Stomach (tissue), 8 donors: ENCODE measurements at regions not wholly inside any gene's neighbourhood (a gene's known extent, or its start where the extent isn't known, plus 50 kb on each side); places are given as distances from the start of the nearest gene placed in this dataset.

ENCODE experiments used
- DNase-seq, 2 donors: peaks; one replicate each; pipeline versions ENCODE4 v3.0.0 to v3.0.0-alpha.2; 2013 to 2019
- H3K27ac ChIP-seq, 5 donors: fragments of 200-600 bp in 4 of 5; sonication (generic) in 4 of 5; one replicate each; pipeline ENCODE4 v1.5.1; 2013 to 2019; ENCODE audit warnings: mild to moderate bottlenecking in 1 of 5, moderate library complexity in 1 of 5
- H3K27me3 ChIP-seq, 3 donors: fragments of 200-600 bp; sonication (generic); one replicate each; pipeline ENCODE4 v1.5.1; 2017 to 2019; ENCODE audit warnings: mixed run types in 1 of 3
- H3K36me3 ChIP-seq, 4 donors: fragments of 200-600 bp; sonication (generic); 1 replicate in 3 of 4; 2 replicates in 1 of 4; pipeline ENCODE4 v1.5.1; 2016 to 2019
- H3K4me1 ChIP-seq, 4 donors: fragments of 200-600 bp; sonication (generic); one replicate each; pipeline ENCODE4 v1.5.1; 2016 to 2019
- H3K4me3 ChIP-seq, 4 donors: fragments of 200-600 bp; sonication (generic) in 3 of 4; one replicate each; pipeline ENCODE4 v1.5.1; 2016 to 2019; ENCODE audit warnings: mild to moderate bottlenecking in 1 of 4
- H3K9me3 ChIP-seq, 4 donors: fragments of 200-600 bp; sonication (generic); one replicate each; pipeline ENCODE4 v1.5.1; 2016 to 2019
- EP300 ChIP-seq: sonication (generic); formaldehyde crosslinking; IDR thresholded peaks from one replicate; pipeline ENCODE4 v1.6.1; 2017; ENCODE audit warnings: antibody characterized with exemption
- POLR2A ChIP-seq, 4 donors: fragments of 450-650 bp; IDR thresholded peaks; one replicate each; pipeline ENCODE4 v1.6.1; 2016; ENCODE audit warnings: antibody characterized with exemption in 4 of 4, control low read depth in 2 of 4, mild to moderate bottlenecking in 1 of 4, moderate library complexity in 1 of 4
- POLR2AphosphoS5 ChIP-seq, 3 donors: sonication (generic); formaldehyde crosslinking; IDR thresholded peaks; one replicate each; pipeline ENCODE4 v1.6.1; 2016; ENCODE audit warnings: antibody characterized with exemption in 3 of 3
- WGBS, 5 donors: extraction: QIAGEN DNeasy Blood & Tissue Kit in 3 of 5; methylation state at CpG; one replicate each; pipeline versions ENCODE4 v1.1.5 to v1.1.7; 2013 to 2018; 5-methylcytosine and 5-hydroxymethylcytosine counted together
- intact Hi-C: fragments of 100-400 bp; cut with DNase I; formaldehyde crosslinking; loops from one replicate; pipeline ENCODE4 v1.15.1; 2023; ENCODE audit warnings: low total_unique reads
- TF ChIP-seq, protein P1 (sequence below), 7 experiments: fragments of 450-650 bp in 4 of 7; fragments of 200-600 bp in 3 of 7; sonication (generic) in 3 of 7; IDR thresholded peaks; one replicate each; pipeline ENCODE4 v1.5.1; 2016 to 2019; ENCODE audit warnings: antibody characterized with exemption in 7 of 7, control low read depth in 2 of 7, mild to moderate bottlenecking in 1 of 7
- donor health status: healthy with polysubstance abuse.
- donor health status: Bipolar disorder and iron deficiency.
- donor health status: healthy.

GRCh38 chr4:41375561-41375960, 118.8 kb downstream of the UCHL1 start:
- Histone ChIP-seq H3K9me3 (peaks cover 0 to 10% (median 5%) of the 10 kb centered on the region in 4 donors), H3K36me3 (no peaks in the 10 kb centered on the region), H3K4me3 (no peak overlapping the region), H3K27me3 (no peaks in the 10 kb centered on the region), H3K4me1 (peaks cover 0 to 4% (median 0%) of the 10 kb centered on the region in 4 donors), H3K27ac (no peak overlapping the region)
- intact Hi-C loops: no loop called here
- TF ChIP-seq EP300 (no peak), POLR2AphosphoS5 (IDR thresholded peaks at IDR 0.05) (no peak), POLR2A (IDR thresholded peaks at IDR 0.05) (no peak)
- TF ChIP-seq, protein P1, sequence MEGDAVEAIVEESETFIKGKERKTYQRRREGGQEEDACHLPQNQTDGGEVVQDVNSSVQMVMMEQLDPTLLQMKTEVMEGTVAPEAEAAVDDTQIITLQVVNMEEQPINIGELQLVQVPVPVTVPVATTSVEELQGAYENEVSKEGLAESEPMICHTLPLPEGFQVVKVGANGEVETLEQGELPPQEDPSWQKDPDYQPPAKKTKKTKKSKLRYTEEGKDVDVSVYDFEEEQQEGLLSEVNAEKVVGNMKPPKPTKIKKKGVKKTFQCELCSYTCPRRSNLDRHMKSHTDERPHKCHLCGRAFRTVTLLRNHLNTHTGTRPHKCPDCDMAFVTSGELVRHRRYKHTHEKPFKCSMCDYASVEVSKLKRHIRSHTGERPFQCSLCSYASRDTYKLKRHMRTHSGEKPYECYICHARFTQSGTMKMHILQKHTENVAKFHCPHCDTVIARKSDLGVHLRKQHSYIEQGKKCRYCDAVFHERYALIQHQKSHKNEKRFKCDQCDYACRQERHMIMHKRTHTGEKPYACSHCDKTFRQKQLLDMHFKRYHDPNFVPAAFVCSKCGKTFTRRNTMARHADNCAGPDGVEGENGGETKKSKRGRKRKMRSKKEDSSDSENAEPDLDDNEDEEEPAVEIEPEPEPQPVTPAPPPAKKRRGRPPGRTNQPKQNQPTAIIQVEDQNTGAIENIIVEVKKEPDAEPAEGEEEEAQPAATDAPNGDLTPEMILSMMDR (IDR thresholded peaks at IDR 0.05): no peak
- DNase-seq: peak in 1 of 2 donors; percentile 35
- WGBS, 5 donors: 54 to 72% (median 59%) methylated on average over 7 of the region's 7 CpGs

DNA sequence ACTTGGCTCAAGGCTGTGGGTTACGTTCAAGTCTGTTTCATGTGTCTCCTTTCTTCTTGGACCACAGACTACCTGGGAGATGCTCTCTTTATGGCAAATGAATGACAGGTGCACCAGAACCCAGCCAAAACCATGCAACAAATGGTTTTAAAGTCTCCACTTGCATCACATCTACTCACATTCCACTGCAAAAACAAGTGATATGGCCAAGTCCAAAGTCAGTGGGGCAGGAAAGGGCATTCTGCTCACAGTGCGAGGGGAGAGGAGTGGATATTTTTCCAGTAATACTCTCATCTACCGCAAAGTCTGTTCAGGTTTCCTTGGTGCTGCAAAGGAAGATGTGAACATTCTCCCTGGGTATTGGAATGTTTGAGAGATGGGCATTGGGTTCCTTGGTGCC, 120.5 kb downstream of the UCHL1 start:
- TF ChIP-seq POLR2AphosphoS5 (IDR thresholded peaks at IDR 0.05): no peak
- TF ChIP-seq POLR2A (IDR thresholded peaks at IDR 0.05): no peak
- TF ChIP-seq, protein P1 (IDR thresholded peaks at IDR 0.05): no peak
- TF ChIP-seq EP300: no peak
- Histone ChIP-seq H3K4me1 (peaks cover 0 to 4% (median 0%) of the 10 kb centered on the region in 4 donors), H3K4me3 (no peak overlapping the region), H3K9me3 (peaks cover 0 to 10% (median 5%) of the 10 kb centered on the region in 4 donors), H3K27me3 (no peaks in the 10 kb centered on the region), H3K27ac (no peak overlapping the region), H3K36me3 (no peaks in the 10 kb centered on the region)
- intact Hi-C loops: no loop called here
- WGBS, 5 donors: 83 to 96% (median 91%) methylated on average over 3 of the region's 3 CpGs
- DNase-seq: no peak

DNA sequence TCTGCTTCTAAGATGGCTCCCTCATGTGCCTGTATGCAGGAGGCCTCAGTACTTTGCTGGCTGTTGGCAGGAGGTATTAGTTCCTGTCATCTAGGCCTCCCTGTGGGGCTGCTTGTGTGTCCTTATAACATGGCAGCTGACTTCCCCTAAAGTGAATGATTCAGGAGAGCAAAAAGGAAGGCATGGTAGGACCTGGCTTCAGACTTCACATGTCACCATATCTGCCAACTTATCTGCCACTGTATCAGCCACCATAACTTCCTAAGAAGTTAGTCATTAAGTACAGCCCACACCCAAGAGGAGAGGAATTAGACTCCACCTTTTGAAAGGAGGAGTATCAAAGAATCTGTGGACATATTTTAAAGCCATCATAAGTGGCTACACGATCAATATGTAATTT, 122.5 kb downstream of the UCHL1 start:
- no peak overlapping the region for H3K4me3 ChIP-seq
- H3K9me3 ChIP-seq: peaks cover 0 to 10% (median 5%) of the 10 kb centered on the region in 4 donors
- 79 to 99% (median 85%) methylated on average over 1 of the region's 1 CpG for WGBS, 5 donors
- intact Hi-C loops: no loop called here
- no peak overlapping the region for H3K27ac ChIP-seq
- DNase-seq: no peak
- no peaks in the 10 kb centered on the region for H3K36me3 ChIP-seq
- no peaks in the 10 kb centered on the region for H3K27me3 ChIP-seq
- H3K4me1 ChIP-seq: peaks cover 0 to 7% (median 3%) of the 10 kb centered on the region in 4 donors
- TF ChIP-seq EP300 (no peak), POLR2AphosphoS5 (IDR thresholded peaks at IDR 0.05) (no peak), POLR2A (IDR thresholded peaks at IDR 0.05) (no peak)
- TF ChIP-seq, protein P1 (IDR thresholded peaks at IDR 0.05): no peak

GRCh38 chr4:41380511-41381157, 123.9 kb downstream of the UCHL1 start:
- H3K9me3 ChIP-seq: peaks cover 0 to 10% (median 5%) of the 10 kb centered on the region in 4 donors
- H3K36me3 ChIP-seq: no peaks in the 10 kb centered on the region
- no peak overlapping the region for H3K27ac ChIP-seq
- peaks cover 0 to 19% (median 11%) of the 10 kb centered on the region in 4 donors for H3K4me1 ChIP-seq
- 81 to 100% (median 90%) methylated on average over 1 of the region's 1 CpG for WGBS, 5 donors
- no peaks in the 10 kb centered on the region for H3K27me3 ChIP-seq
- intact Hi-C loops: no loop called here
- no peak for DNase-seq
- TF ChIP-seq POLR2AphosphoS5 (IDR thresholded peaks at IDR 0.05) (no peak), EP300 (no peak)
- H3K4me3 ChIP-seq: no peak overlapping the region

GRCh38 chr4:41381384-41381783, 124.7 kb downstream of the UCHL1 start:
- TF ChIP-seq, protein P1 (IDR thresholded peaks at IDR 0.05): no peak
- TF ChIP-seq POLR2AphosphoS5 (IDR thresholded peaks at IDR 0.05) (no peak), POLR2A (IDR thresholded peaks at IDR 0.05) (no peak), EP300 (no peak)
- H3K36me3 ChIP-seq: no peaks in the 10 kb centered on the region
- H3K4me3 ChIP-seq: no peak overlapping the region
- WGBS, 5 donors: 48 to 69% (median 58%) methylated on average over 3 of the region's 3 CpGs
- H3K27me3 ChIP-seq: no peaks in the 10 kb centered on the region
- H3K4me1 ChIP-seq: peaks cover 0 to 19% (median 11%) of the 10 kb centered on the region in 4 donors
- H3K9me3 ChIP-seq: peaks cover 0 to 10% (median 5%) of the 10 kb centered on the region in 4 donors
- intact Hi-C loops: no loop called here
- H3K27ac ChIP-seq: no peak overlapping the region
- no peak for DNase-seq
